ENCODE measurements at regions not wholly inside any gene's neighbourhood (a gene's known extent, or its start where the extent isn't known, plus 50 kb on each side); places are given as distances from the start of the nearest gene placed in this dataset.
A peak's percentile ranks its signal among the peaks of the same experiment; 100 is the strongest.
"Not testable (repeated sequence)": the region's sequence is repeated elsewhere in the genome, so short reads cannot be mapped to it uniquely, and the experiment has no call there.

- not testable (repeated sequence) for DNase-seq
Observed at GRCh38 chr1:121003230-121003629, 113.7 kb downstream of the PPIAL4A start.

DNA sequence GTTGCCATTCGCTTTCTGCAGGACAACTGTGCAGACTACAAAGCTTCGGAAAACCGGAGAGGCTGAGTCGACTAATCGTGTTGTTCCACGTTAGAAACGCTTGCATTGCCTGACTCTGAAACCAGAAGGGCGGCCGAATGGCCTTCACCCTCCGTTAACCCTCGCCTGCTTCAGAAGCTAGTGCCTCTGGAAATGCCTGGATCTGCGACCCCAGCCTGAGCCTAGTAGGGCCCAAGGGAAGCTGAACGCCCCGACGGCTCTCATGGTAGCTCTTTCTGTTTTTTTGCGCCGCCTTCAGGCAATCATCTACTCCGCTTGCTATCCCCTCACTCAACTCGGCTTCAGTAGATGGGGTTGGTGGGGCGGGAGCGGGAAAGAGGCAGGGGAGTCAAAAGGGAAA lies 117.3 kb downstream of the PPIAL4A start:
- peak in 1 of 3 donors; percentile 12 for DNase-seq

DNA sequence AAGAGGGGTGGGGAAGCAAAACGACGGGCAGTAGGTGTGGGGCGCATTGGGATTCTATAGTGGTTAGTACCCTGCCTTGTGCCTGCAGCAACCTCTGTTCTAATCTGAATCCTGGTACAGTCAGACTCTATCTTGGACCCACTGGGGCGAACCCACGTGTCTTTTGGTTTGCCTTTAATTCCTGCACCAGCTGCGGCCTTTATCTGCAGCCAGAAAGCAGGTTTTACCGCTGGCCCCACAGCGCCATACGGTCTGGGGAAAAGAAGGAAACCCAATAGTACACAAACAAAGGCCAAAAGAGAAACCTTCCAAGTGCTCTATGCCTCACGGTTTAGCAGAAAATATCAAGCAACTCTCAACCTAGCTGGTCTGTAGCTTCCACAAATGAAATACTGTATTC lies 118.2 kb downstream of the PPIAL4A start:
- DNase-seq = peak in 1 of 3 donors; percentile 10

- not testable (repeated sequence) for DNase-seq
Observed at GRCh38 chr1:121008512-121009215, 119.1 kb downstream of the PPIAL4A start.

DNA sequence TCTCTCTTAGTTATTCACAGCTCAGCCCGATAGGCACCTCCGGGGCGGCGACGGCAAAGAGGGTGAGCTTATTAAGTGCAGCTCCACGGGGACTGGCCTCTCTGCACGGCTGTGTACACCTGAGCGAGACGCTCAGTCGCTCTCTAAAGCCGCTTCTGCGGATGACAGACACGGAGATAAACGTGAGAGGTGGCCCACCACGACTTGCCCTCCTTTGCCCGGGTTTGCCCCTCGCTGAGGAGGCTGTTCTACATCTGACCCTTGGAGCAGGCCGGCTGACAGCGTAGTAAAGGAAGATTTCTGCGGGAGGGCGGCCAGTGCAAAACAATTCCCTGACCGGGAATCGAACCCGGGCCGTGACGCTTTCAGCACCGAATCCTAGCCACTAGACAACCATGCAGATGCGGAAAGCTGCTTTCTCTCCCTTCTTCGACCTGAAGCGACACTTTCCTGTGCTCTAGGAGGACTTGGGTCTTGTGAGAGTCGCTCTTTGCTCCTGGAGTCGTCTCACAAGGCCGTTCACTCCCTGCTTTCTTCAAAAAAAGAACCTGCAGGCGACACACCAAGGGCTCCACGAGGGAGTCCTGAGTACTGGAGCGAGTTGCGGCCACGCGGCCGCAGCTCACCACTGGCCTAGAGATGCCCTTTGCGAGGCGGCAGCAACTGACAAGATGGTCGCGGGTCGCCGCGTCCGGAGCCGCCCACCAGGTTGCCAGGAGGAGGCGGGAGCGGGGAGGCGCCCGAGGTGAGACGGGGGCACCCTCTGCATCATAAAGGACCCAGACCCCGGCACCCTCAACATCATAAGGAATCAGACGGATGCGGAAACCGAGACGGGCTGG lies 119.9 kb downstream of the PPIAL4A start:
- DNase-seq = peak in 1 of 3 donors; percentile 45

DNA sequence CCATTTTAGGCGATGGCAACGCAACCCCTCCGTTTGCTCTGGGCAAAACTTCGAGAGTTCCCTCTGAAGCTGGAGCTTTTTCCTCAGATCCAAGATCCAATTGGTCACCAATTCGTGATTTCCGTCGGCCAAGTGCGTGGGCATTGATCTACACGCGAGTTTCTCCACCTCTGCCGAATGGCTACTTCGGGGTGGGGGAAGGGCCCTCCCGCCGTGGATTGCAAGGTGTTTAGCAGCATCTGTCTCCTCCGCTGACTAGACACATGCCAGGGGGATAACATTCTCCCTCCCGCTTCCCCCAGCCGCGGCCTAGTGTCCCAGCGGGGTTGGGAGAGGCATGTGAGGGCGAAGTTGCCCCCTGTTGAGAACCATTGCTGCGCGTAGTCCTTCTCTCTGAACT lies 120.6 kb downstream of the PPIAL4A start:
- DNase-seq = not testable (repeated sequence)

DNA sequence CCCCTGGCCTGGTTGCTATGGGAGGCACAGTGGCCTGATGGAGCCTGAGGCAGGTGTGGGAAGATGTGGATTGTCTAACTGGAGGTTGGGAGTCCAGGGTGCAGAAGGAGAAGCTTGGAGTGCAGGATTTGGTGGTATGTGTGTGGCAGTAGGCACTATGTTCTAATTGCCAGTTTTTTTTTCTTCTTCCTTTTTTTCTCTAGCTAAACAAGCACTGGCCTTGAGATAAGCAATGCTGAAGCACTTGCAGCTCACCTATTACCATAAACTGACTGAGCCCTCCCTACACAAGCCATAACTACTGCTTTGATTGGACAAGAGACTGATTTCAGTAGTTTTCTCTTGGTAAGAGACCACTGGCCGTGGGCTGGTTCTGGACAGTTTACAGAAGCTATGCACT lies 123.6 kb downstream of the PPIAL4A start:
- not testable (repeated sequence) for DNase-seq

DNA sequence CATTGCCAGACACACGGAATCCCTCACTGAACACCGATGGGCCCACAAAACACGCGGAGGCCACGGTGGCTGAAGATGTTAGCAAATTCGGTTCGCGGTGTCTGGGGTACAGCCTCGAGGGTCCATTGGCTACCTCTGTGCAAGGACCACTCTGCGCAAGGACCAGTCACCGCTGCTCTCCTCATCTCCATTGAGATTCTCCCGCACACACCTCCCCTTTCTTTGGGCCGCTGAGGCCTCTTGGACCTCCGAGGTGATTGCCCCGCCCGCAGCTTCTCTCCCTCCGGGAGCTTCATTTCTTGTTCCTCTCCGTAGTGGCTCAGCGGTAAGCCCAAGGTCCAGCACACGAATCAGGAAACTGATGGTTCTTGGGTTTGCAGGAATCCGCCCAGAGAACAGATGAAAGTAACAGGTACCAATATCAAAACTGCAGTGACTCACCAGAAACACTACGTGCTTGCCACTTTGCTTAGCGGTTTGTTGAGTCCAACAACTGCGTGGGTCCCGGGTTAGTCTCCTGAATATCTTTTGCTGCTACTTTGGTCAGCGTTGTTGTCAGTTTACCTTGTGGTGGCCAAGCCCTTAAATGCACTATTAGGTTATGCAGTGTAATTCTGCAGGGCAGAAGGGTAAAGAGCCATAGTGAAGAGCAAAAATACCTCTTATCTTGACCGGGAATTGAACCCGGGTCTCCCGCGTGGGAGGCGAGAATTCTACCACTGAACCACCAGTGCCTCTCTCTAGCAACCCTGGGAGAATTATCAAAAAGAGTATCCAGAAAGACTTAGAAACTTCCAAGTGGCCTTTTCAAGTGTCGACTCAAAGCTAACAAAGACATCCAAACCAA lies 126.8 kb downstream of the PPIAL4A start:
- peak; percentile 61 to 66 (median 62) for DNase-seq

GRCh38 chr1:121019715-121020349 lies 130.3 kb downstream of the PPIAL4A start:
- DNase-seq = not testable (repeated sequence)

- peak; percentile 61 to 76 (median 72) for DNase-seq
Observed at GRCh38 chr1:121020350-121021236, 131.0 kb downstream of the PPIAL4A start.

- peak in 1 of 3 donors; percentile 5 for DNase-seq
Observed at GRCh38 chr1:121021716-121022115, 132.1 kb downstream of the PPIAL4A start.

DNA sequence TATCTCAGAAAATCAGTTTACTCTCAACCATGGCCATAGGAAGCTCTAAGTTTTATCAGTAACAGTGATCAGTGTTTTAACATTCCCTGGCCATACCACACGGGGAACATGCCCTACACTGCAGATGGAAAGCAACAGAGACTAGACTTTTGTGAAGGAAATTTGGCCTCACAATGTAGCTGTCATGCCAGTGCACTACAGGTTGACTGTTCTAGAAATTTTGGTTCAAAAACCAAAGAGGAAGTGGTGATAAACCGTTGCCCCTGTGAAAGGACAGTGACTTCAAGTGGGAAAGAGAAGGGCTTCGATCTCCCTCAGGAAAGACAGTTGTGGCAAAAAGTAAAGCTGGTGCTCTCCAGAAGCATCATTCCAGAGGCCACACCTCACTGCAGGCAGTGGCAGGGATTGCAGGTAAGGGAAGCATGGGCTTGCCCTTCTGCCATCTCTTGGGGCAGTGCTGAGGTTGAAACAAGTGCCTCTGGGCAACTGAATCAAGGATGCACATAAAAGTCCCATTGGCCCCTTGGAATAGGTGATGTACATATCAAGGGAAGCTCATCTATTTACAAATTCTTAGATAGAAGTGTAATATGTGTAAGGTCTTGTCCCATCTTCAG lies 143.4 kb downstream of the PPIAL4A start:
- DNase-seq = not testable (repeated sequence)

- DNase-seq = not testable (repeated sequence)
Observed at GRCh38 chr1:121036792-121037191, 147.2 kb downstream of the PPIAL4A start.

DNA sequence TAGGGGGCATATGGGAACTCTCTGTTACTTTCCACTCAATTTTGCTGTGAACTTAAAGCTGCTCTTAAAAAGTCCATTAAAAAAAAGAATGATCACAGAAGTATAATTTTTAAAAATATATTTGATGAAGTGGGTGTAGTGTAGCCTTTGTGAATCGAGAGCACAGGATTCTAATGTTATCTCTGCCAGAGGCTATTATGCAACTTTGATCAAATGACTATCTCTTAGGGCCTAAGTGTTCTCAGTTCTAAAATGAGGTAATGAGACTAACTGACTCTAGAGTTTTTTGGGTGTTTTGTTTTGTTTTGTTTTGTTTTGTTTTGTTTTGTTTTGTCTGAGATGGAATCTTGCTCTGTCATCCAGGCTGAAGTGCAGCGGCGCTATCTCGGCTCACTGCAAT lies 143.2 kb downstream of the FAM72B start:
- not testable (repeated sequence) for DNase-seq

- DNase-seq = not testable (repeated sequence)
Observed at GRCh38 chr1:121041497-121041896, 142.6 kb downstream of the FAM72B start.

GRCh38 chr1:121042882-121043281 lies 141.3 kb downstream of the FAM72B start:
- DNase-seq = not testable (repeated sequence)

- not testable (repeated sequence) for DNase-seq
Observed at GRCh38 chr1:121048293-121048752, 135.8 kb downstream of the FAM72B start.

DNA sequence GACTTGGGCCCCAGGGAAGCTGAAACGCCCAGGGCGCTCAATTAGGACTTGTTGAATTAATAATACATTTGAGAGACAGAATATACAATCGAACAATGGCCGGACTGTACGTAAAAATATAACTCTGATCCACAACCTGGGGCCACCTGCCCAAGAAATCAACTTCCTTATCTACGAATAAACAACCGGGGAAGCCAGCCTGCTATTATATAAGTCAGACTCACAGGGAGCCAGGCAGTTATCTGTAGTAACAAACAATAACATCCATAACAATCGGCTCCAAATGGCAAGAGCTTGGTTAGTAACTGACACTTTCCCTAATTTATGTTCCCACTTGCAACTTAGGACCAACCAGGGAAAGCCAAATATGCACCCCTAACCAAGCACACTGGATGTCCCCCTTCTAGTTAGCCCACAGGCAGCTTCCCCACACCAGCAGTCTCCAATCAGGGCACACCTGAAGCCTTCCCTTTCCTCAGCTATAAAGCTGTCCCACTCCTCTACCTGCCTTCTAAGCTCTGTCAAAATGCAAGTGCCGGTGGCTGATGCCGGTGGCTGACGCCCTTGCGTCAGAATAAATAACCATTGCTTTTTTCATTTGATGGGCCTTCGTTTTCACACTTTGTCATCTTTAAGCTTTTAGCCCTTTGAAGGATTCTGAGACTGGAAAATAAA lies 135.2 kb downstream of the FAM72B start:
- DNase-seq = not testable (repeated sequence)

DNA sequence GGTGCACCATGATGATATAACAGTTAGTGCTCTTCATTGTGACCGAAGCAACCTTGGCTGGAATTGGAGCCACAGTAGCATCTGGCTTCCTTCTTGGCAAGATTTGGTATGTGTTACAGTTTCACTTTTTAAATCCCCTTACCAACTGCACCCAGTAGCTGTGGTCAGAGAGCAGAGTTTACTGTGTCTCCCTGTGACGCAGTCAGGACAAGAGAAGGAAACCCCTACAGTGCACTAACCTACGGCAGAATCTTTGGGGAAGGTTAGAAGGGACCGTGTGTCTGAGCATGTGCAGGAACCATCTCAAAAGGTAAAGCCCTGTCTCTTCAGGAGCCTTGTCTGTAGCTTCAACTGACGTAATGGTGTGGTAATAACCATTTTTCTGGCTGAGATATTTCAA lies 134.0 kb downstream of the FAM72B start:
- not testable (repeated sequence) for DNase-seq
